OCI-LY1 (cell line): ENCODE measurements at regions not wholly inside any gene's neighbourhood (a gene's known extent, or its start where the extent isn't known, plus 50 kb on each side); places are given as distances from the start of the nearest gene placed in this dataset.

Experiments used
- H2AFZ ChIP-seq: fragments of 200-600 bp; sonication (generic), shearing (Covaris generic); 2 replicates; pipeline ENCODE4 v1.6.0; 2014; ENCODE audit warnings: antibody characterized with exemption, mild to moderate bottlenecking, low read length
- H3F3A ChIP-seq: fragments of 200-600 bp; sonication (generic), shearing (Covaris generic); 2 replicates; pipeline ENCODE4 v1.6.0; 2014; ENCODE audit warnings: mild to moderate bottlenecking, antibody characterized with exemption, low read length, moderate library complexity; ENCODE audit not compliant: insufficient read depth
- H3K27ac ChIP-seq: fragments of 200-600 bp; sonication (generic); 2 replicates; pipeline ENCODE4 v1.5.1; 2014; ENCODE audit warnings: low read length, mixed run types, mild to moderate bottlenecking, low read depth; ENCODE audit not compliant: poor library complexity, severe bottlenecking
- H3K27me3 ChIP-seq: fragments of 200-600 bp; sonication (generic); 2 replicates; pipeline ENCODE4 v1.6.0; 2014; ENCODE audit warnings: antibody characterized with exemption, mild to moderate bottlenecking, low read length, moderate library complexity; ENCODE audit not compliant: insufficient read depth
- H3K36me3 ChIP-seq: fragments of 200-600 bp; sonication (generic); 2 replicates; pipeline ENCODE4 v1.6.1; 2014; ENCODE audit warnings: mild to moderate bottlenecking, antibody characterized with exemption, low read length, moderate library complexity, mixed read lengths; ENCODE audit not compliant: insufficient read depth
- H3K4me1 ChIP-seq: fragments of 200-600 bp; sonication (generic); 2 replicates; pipeline ENCODE4 v1.5.1; 2014; ENCODE audit warnings: mild to moderate bottlenecking, low read length, moderate library complexity; ENCODE audit not compliant: insufficient read depth, severe bottlenecking
- H3K4me2 ChIP-seq: fragments of 200-600 bp; sonication (generic), shearing (Covaris generic); 2 replicates; pipeline ENCODE4 v1.6.1; 2014; ENCODE audit warnings: low read length
- H3K4me3 ChIP-seq: fragments of 200-600 bp; sonication (generic); 2 replicates; pipeline ENCODE4 v1.5.1; 2014; ENCODE audit warnings: low read length, low read depth, mild to moderate bottlenecking, mixed read lengths; ENCODE audit not compliant: poor library complexity, severe bottlenecking
- H3K79me2 ChIP-seq: fragments of 200-600 bp; shearing (Covaris generic); 2 replicates; pipeline ENCODE4 v1.6.1; 2016; ENCODE audit warnings: mixed run types, low read length, mixed read lengths; ENCODE audit not compliant: insufficient read depth
- H3K9ac ChIP-seq: fragments of 200-600 bp; sonication (generic), shearing (Covaris generic); 2 replicates; pipeline ENCODE4 v1.6.1; 2014; ENCODE audit warnings: mild to moderate bottlenecking, low read length, mixed read lengths
- H3K9me2 ChIP-seq: fragments of 200-600 bp; sonication (generic), shearing (Covaris generic); 2 replicates; pipeline ENCODE4 v1.6.1; 2014; ENCODE audit warnings: low read depth, mild to moderate bottlenecking, low read length, mixed read lengths
- H3K9me3 ChIP-seq: fragments of 200-600 bp; shearing (Covaris generic); 2 replicates; pipeline ENCODE4 v1.6.1; 2014; ENCODE audit warnings: low read length, mixed read lengths
- H4K20me1 ChIP-seq: fragments of 200-600 bp; sonication (generic), shearing (Covaris generic); 2 replicates; pipeline ENCODE4 v1.6.0; 2016; ENCODE audit warnings: mild to moderate bottlenecking, low read length; ENCODE audit not compliant: insufficient read depth
- CTCF ChIP-seq: fragments of 200-600 bp; sonication (generic), shearing (Covaris generic); IDR thresholded peaks from 2 replicates; pipeline ENCODE4 v1.5.1; 2017; ENCODE audit warnings: mild to moderate bottlenecking, antibody characterized with exemption, low read length, moderate library complexity, mixed read lengths
- EZH2 ChIP-seq: fragments of 200-600 bp; sonication (generic), shearing (Covaris generic); IDR thresholded peaks from 2 replicates; pipeline ENCODE4 v1.8.0; 2017; ENCODE audit warnings: borderline replicate concordance, mixed run types, mild to moderate bottlenecking, antibody characterized with exemption, low read length, moderate library complexity, mixed read lengths

- Histone ChIP-seq H3K9me2 (no peaks in the 10 kb centered on the region), H3K4me1 (peaks cover 65% of the 10 kb centered on the region), H3K27ac (no peak overlapping the region), H3K9me3 (no peaks in the 10 kb centered on the region), H3K79me2 (no peaks in the 10 kb centered on the region), H3K4me3 (no peak overlapping the region), H3K4me2 (no peak overlapping the region), H2AFZ (no peak overlapping the region), H3F3A (no peaks in the 10 kb centered on the region), H3K9ac (no peak overlapping the region), H4K20me1 (no peaks in the 10 kb centered on the region), H3K36me3 (no peaks in the 10 kb centered on the region), H3K27me3 (no peaks in the 10 kb centered on the region)
- TF ChIP-seq EZH2, result no peak
- no peak for TF ChIP-seq CTCF
These were observed 98.6 kb upstream of the LPP start for GRCh38 chr3:188055388-188055787.

DNA sequence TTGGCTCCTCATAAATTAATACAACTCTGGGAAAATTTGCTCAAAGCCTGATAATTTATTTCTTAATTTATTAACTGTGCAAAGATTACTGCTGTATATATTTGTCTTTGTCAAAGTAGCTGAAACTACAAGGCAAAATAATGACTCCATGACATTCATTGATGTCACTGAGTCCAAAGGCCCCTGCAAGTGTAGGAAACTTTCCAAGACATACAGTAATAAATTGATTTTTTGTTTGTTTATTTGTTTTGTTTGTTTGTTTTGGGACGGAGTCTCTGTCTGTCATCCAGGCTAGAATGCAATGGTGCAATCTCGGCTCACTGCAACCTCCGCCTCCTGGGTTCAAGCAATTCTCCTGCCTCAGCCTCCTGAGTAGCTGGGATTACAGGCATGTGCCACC is 96.8 kb upstream of the LPP start:
- no peaks in the 10 kb centered on the region for H3K27me3 ChIP-seq
- H3F3A ChIP-seq, result no peaks in the 10 kb centered on the region
- H3K9me2 ChIP-seq, result no peaks in the 10 kb centered on the region
- no peak overlapping the region for H2AFZ ChIP-seq
- H4K20me1 ChIP-seq, result no peaks in the 10 kb centered on the region
- peaks cover 68% of the 10 kb centered on the region for H3K4me1 ChIP-seq
- H3K27ac ChIP-seq, result no peak overlapping the region
- H3K36me3 ChIP-seq, result no peaks in the 10 kb centered on the region
- no peak overlapping the region for H3K4me3 ChIP-seq
- H3K9me3 ChIP-seq, result no peaks in the 10 kb centered on the region
- H3K9ac ChIP-seq, result no peak overlapping the region
- TF ChIP-seq EZH2 (no peak), CTCF (no peak)
- H3K79me2 ChIP-seq, result no peaks in the 10 kb centered on the region
- H3K4me2 ChIP-seq, result no peak overlapping the region

DNA sequence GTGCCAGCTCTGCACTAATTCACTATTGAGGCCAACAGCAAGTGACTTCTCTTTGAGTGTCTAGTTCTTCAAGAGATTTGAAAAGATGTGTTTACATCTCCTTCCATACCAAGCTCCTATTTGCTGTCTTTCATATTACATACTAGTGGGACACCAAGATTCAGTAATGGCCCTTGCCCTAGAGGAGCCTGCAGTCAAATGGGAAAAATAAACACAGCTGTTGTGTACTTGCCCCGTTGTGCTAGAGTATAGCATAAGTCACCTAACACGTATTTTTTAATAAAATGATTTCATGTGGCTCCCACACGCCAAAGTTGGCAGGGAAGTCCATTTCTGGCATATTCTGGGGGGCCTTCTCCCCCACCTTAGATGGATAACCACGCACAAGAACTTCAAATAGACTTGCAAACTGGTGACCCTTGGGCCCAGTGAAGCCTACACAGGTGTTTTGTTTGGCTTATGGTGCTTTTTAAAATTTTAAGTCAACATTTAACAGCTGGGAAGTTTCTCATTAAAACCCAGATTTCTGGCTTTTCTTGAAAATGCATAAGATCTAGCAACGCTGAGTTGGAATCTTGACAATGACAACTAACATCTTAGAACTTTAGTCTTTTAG is 95.3 kb upstream of the LPP start:
- Histone ChIP-seq H3K9me2 (no peaks in the 10 kb centered on the region), H3K27me3 (no peaks in the 10 kb centered on the region), H4K20me1 (no peaks in the 10 kb centered on the region), H3K36me3 (no peaks in the 10 kb centered on the region), H3K27ac (no peak overlapping the region), H3K9me3 (no peaks in the 10 kb centered on the region), H3F3A (no peaks in the 10 kb centered on the region), H2AFZ (no peak overlapping the region), H3K79me2 (no peaks in the 10 kb centered on the region), H3K4me2 (no peak overlapping the region), H3K4me3 (no peak overlapping the region), H3K4me1 (peaks cover 57% of the 10 kb centered on the region), H3K9ac (no peak overlapping the region)
- TF ChIP-seq CTCF (no peak), EZH2 (no peak)
